H1 (cell line): ENCODE measurements at regions not wholly inside any gene's neighbourhood (a gene's known extent, or its start where the extent isn't known, plus 50 kb on each side); places are given as distances from the start of the nearest gene placed in this dataset.
A peak's percentile ranks its signal among the peaks of the same experiment; 100 is the strongest.

Source experiments
- CTCF ChIA-PET: fragments of 300-600 bp; sonication (Branson Sonifier 250); formaldehyde crosslinking; loops from one replicate; lab custom pipeline; 2021; ENCODE audit not compliant: partially characterized antibody; lab: Charles Lee
- POLR2A ChIA-PET: fragments of 300-600 bp; sonication (Branson Sonifier 250); formaldehyde crosslinking; loops from one replicate; lab custom pipeline; 2021; ENCODE audit warnings: inconsistent platforms; ENCODE audit not compliant: partially characterized antibody; lab: Charles Lee
- DNase-seq, 2 experiments: peaks; one replicate each; pipeline versions ENCODE4 v3.0.0 to v3.0.0-alpha.2; 2010 to 2022; ENCODE audit warnings: low spot score in 2 of 2, low read depth in 1 of 2, mixed read lengths in 1 of 2
- FAIRE-seq: peaks from 2 replicates; lab custom pipeline; 2011; peaks lifted over from hg19 to GRCh38; lab: Jason Lieb, UNC
- H2AFZ ChIP-seq: 2 replicates; pipeline ENCODE4 v1.8.1; 2012; ENCODE audit warnings: low read length, inconsistent platforms
- H2AK5ac ChIP-seq: 2 replicates; pipeline ENCODE4 v1.6.1; 2013; ENCODE audit warnings: low read depth, low read length
- H2BK120ac ChIP-seq: replicated peaks from 2 replicates; pipeline ENCODE3; 2013; ENCODE audit warnings: low read depth, low read length, inconsistent platforms
- H2BK12ac ChIP-seq: 2 replicates; pipeline ENCODE4 v1.6.1; 2013; ENCODE audit warnings: low read depth, low read length
- H2BK15ac ChIP-seq: 2 replicates; pipeline ENCODE4 v1.6.1; 2013; ENCODE audit warnings: low read length
- H2BK20ac ChIP-seq: 2 replicates; pipeline ENCODE4 v1.6.1; 2013; ENCODE audit warnings: low read length
- H2BK5ac ChIP-seq: 2 replicates; pipeline ENCODE4 v1.6.1; 2013; ENCODE audit warnings: low read depth, low read length
- H3K14ac ChIP-seq: 2 replicates; pipeline ENCODE4 v1.6.1; 2013; ENCODE audit warnings: inconsistent platforms; ENCODE audit not compliant: insufficient read length
- H3K18ac ChIP-seq: 2 replicates; pipeline ENCODE4 v1.6.1; 2013; ENCODE audit warnings: low read length; ENCODE audit errors: extremely low read depth
- H3K23ac ChIP-seq: 2 replicates; pipeline ENCODE4 v1.6.1; 2013; ENCODE audit warnings: inconsistent platforms; ENCODE audit not compliant: insufficient read length
- H3K23me2 ChIP-seq: 2 replicates; pipeline ENCODE4 v1.6.1; 2013; ENCODE audit warnings: low read depth, low read length
- H3K27ac ChIP-seq: 2 replicates; pipeline ENCODE4 v1.6.1; 2011; ENCODE audit warnings: low read depth, low read length, inconsistent platforms
- H3K27me3 ChIP-seq, 4 experiments: replicated peaks in 1 of 4; 1 replicate in 1 of 4; 2 replicates in 3 of 4; pipeline versions ENCODE4 v1.6.1 to v1.8.1; 2011 to 2013; ENCODE audit warnings: low read length in 3 of 4, mild to moderate bottlenecking in 3 of 4, inconsistent platforms in 2 of 4, mixed read lengths in 2 of 4, moderate library complexity in 1 of 4; ENCODE audit not compliant: control insufficient read depth in 3 of 4, insufficient read depth in 3 of 4; ENCODE audit errors: extremely low read depth in 1 of 4
- H3K36me3 ChIP-seq, 4 experiments: 2 replicates each; pipeline versions ENCODE4 v1.6.1 to v1.8.1; 2011 to 2013; ENCODE audit warnings: mild to moderate bottlenecking in 4 of 4, low read length in 3 of 4, moderate library complexity in 2 of 4, control low read depth in 1 of 4, inconsistent platforms in 1 of 4; ENCODE audit not compliant: insufficient read depth in 4 of 4, control insufficient read depth in 2 of 4
- H3K4ac ChIP-seq: replicated peaks from 2 replicates; pipeline ENCODE3; 2013; ENCODE audit warnings: low read length, low read depth, mixed read lengths, inconsistent platforms; ENCODE audit not compliant: insufficient read length
- H3K4me1 ChIP-seq, 4 experiments: replicated peaks in 1 of 4; 1 replicate in 1 of 4; 2 replicates in 3 of 4; pipeline versions ENCODE4 v1.6.1 to v1.8.1; 2011 to 2013; ENCODE audit warnings: low read length in 3 of 4, inconsistent platforms in 2 of 4, mixed read lengths in 1 of 4; ENCODE audit not compliant: insufficient read depth in 4 of 4, control insufficient read depth in 3 of 4
- H3K4me2 ChIP-seq, 2 experiments: 2 replicates each; pipeline versions ENCODE4 v1.6.1 to v1.8.1; 2011 to 2013; ENCODE audit warnings: low read depth in 2 of 2, low read length in 2 of 2, control low read depth in 1 of 2, inconsistent platforms in 1 of 2, mild to moderate bottlenecking in 1 of 2; ENCODE audit not compliant: insufficient read depth in 1 of 2
- H3K4me3 ChIP-seq, 4 experiments: fragments of 200-600, 300-600 bp in 1 of 4; sonication (generic), shearing (Covaris generic), sonication (Bioruptor Twin) in 1 of 4; 2 replicates each; pipeline versions ENCODE4 v1.5.1 to v1.8.1; 2011 to 2016; ENCODE audit warnings: low read length in 4 of 4, low read depth in 3 of 4, control low read depth in 2 of 4, inconsistent platforms in 2 of 4, mild to moderate bottlenecking in 2 of 4, mixed read lengths in 1 of 4, moderate library complexity in 1 of 4; ENCODE audit not compliant: insufficient read depth in 2 of 4; ENCODE audit errors: extremely low read depth in 1 of 4
- H3K56ac ChIP-seq: replicated peaks from 2 replicates; pipeline ENCODE3; 2013; ENCODE audit warnings: low read depth, mild to moderate bottlenecking, mixed read lengths, low read length, inconsistent platforms; ENCODE audit not compliant: insufficient read length
- H3K79me1 ChIP-seq: 2 replicates; pipeline ENCODE4 v1.6.1; 2013; ENCODE audit warnings: low read depth, low read length, control low read depth
- H3K79me2 ChIP-seq, 2 experiments: 2 replicates each; pipeline versions ENCODE4 v1.6.1 to v1.8.1; 2012 to 2013; ENCODE audit warnings: low read length in 2 of 2, mild to moderate bottlenecking in 2 of 2, inconsistent platforms in 1 of 2; ENCODE audit not compliant: insufficient read depth in 2 of 2, control insufficient read depth in 1 of 2
- H3K9ac ChIP-seq, 4 experiments: replicated peaks in 1 of 4; 1 replicate in 1 of 4; 2 replicates in 3 of 4; pipeline versions ENCODE4 v1.6.1 to v1.8.1; 2011 to 2013; ENCODE audit warnings: low read depth in 3 of 4, low read length in 3 of 4, control low read depth in 2 of 4, mild to moderate bottlenecking in 2 of 4, moderate library complexity in 2 of 4, inconsistent platforms in 1 of 4; ENCODE audit errors: extremely low read depth in 1 of 4
- H3K9me3 ChIP-seq, 2 experiments: 2 replicates each; pipeline versions ENCODE4 v1.6.1 to v1.8.1; 2012 to 2013; ENCODE audit warnings: mild to moderate bottlenecking in 2 of 2, moderate library complexity in 2 of 2, control low read depth in 1 of 2, inconsistent platforms in 1 of 2, low read depth in 1 of 2, low read length in 1 of 2, mixed read lengths in 1 of 2; ENCODE audit not compliant: insufficient read depth in 2 of 2
- H4K20me1 ChIP-seq, 2 experiments: replicated peaks in 1 of 2; 2 replicates each; pipeline versions ENCODE3 to v1.8.1; 2011 to 2013; ENCODE audit warnings: inconsistent platforms in 2 of 2, low read length in 2 of 2, mild to moderate bottlenecking in 1 of 2; ENCODE audit not compliant: insufficient read depth in 2 of 2, control insufficient read depth in 1 of 2
- H4K5ac ChIP-seq: 2 replicates; pipeline ENCODE4 v1.6.1; 2013; ENCODE audit warnings: low read length, low read depth, mixed read lengths, inconsistent platforms; ENCODE audit not compliant: insufficient read length
- H4K8ac ChIP-seq: 2 replicates; pipeline ENCODE4 v1.8.0; 2013; ENCODE audit warnings: mild to moderate bottlenecking, moderate library complexity, low read length, inconsistent platforms; ENCODE audit not compliant: insufficient read depth; ENCODE audit errors: extremely low read depth
- H4K91ac ChIP-seq: replicated peaks from 2 replicates; pipeline ENCODE3; 2013; ENCODE audit warnings: low read length, mixed read lengths, inconsistent platforms; ENCODE audit not compliant: insufficient read length
- BACH1 ChIP-seq: IDR thresholded peaks from 2 replicates; pipeline ENCODE4 v1.6.1; 2012; ENCODE audit warnings: low read length, improper control_type of control experiment
- BCL11A ChIP-seq, 2 experiments: IDR thresholded peaks; one replicate each; pipeline ENCODE4 v1.6.1; 2011; ENCODE audit warnings: low read depth in 2 of 2, low read length in 2 of 2, mild to moderate bottlenecking in 2 of 2
- CHD2 ChIP-seq: IDR thresholded peaks from 2 replicates; pipeline ENCODE4 v1.6.1; 2012; ENCODE audit warnings: low read length, improper control_type of control experiment
- HDAC2 ChIP-seq, 2 experiments: fragments of 300-600 bp in 1 of 2; sonication (generic) in 1 of 2; IDR thresholded peaks; 2 replicates each; pipeline ENCODE4 v1.6.1; 2011 to 2012; ENCODE audit warnings: low read depth in 2 of 2, low read length in 2 of 2, mild to moderate bottlenecking in 2 of 2, moderate library complexity in 2 of 2, borderline replicate concordance in 1 of 2, inconsistent platforms in 1 of 2
- SIN3A ChIP-seq, 2 experiments: IDR thresholded peaks in 1 of 2; conservative IDR thresholded peaks in 1 of 2; 2 replicates each; pipeline ENCODE4 v1.6.1; 2011 to 2012; ENCODE audit warnings: low read length in 2 of 2, improper control_type of control experiment in 1 of 2, low read depth in 1 of 2, mild to moderate bottlenecking in 1 of 2
- WGBS, 2 experiments: shearing (Covaris generic) in 1 of 2; methylation state at CpG; one replicate each; pipeline versions ENCODE4 v1.1.6 to v1.1.7; 2013 to 2015; ENCODE audit warnings: low lambda C conversion rate in 2 of 2, mixed read lengths in 2 of 2, inconsistent platforms in 1 of 2, low coverage in 1 of 2, missing lambda C conversion rate in 1 of 2; ENCODE audit not compliant: insufficient replicate concordance in 2 of 2, insufficient coverage in 1 of 2, insufficient read length in 1 of 2; ENCODE audit errors: extremely low coverage in 1 of 2, missing lambda C conversion rate in 1 of 2; 5-methylcytosine and 5-hydroxymethylcytosine counted together

GRCh38 chr22:34696557-34696956, 369.4 kb upstream of the ISX start:
- Histone ChIP-seq H2BK15ac (no peak overlapping the region), H2AK5ac (no peak overlapping the region), H2BK20ac (no peak overlapping the region), H4K20me1 (no peaks in the 10 kb centered on the region), H4K8ac (no peak overlapping the region), H2AFZ (no peak overlapping the region), H3K14ac (no peak overlapping the region), H3K9me3 (no peaks in the 10 kb centered on the region), H3K56ac (no peak overlapping the region), H3K4ac (no peak overlapping the region), H3K23me2 (no peaks in the 10 kb centered on the region), H2BK12ac (no peak overlapping the region), H2BK120ac (no peak overlapping the region), H3K18ac (no peak overlapping the region), H3K9ac (no peak overlapping the region), H3K4me1 (no peaks in the 10 kb centered on the region), H3K79me1 (no peaks in the 10 kb centered on the region), H3K27ac (no peak overlapping the region), H4K5ac (no peak overlapping the region), H3K79me2 (no peaks in the 10 kb centered on the region), H2BK5ac (no peak overlapping the region), H4K91ac (no peak overlapping the region), H3K4me3 (no peak overlapping the region), H3K27me3 (no peaks in the 10 kb centered on the region), H3K23ac (no peak overlapping the region), H3K4me2 (no peak overlapping the region), H3K36me3 (no peaks in the 10 kb centered on the region)
- no peak for FAIRE-seq
- 48% methylated on average over 2 of the region's 2 CpGs; no CpG with 5 or more reads in 1 of the 2 experiments for WGBS, 2 experiments
- ChIA-PET CTCF (no interaction called here), POLR2A (no interaction called here)
- peak in 1 of 2 experiments; percentile 45 for DNase-seq
- TF ChIP-seq SIN3A (conservative IDR thresholded peaks at IDR 0.05 in 1 of 2, IDR thresholded peaks at IDR 0.05 in 1 of 2; ENCODE audit: low read depth in 1 of 2, low read length in 2 of 2) (no peak), CHD2 (no peak), BACH1 (no peak), HDAC2 (IDR thresholded peaks at IDR 0.05; ENCODE audit: borderline replicate concordance in 1 of 2, low read depth in 2 of 2, low read length in 2 of 2) (no peak), BCL11A (IDR thresholded peaks at IDR 0.05; ENCODE audit: low read depth in 2 of 2, low read length in 2 of 2) (no peak)
